NCI-H1436 (cell line): ENCODE measurements at regions not wholly inside any gene's neighbourhood (a gene's known extent, or its start where the extent isn't known, plus 50 kb on each side); places are given as distances from the start of the nearest gene placed in this dataset.
"Not testable (repeated sequence)": the region's sequence is repeated elsewhere in the genome, so short reads cannot be mapped to it uniquely, and the experiment has no call there.

ENCODE experiments used
- DNase-seq: peaks from one replicate; lab custom pipeline; 2025; lab: John Stamatoyannopoulos, UW

GRCh38 chr9:22170556-22170955, 161.5 kb upstream of the CDKN2B start:
- no peak for DNase-seq

- no peak for DNase-seq
Measured at GRCh38 chr9:22170990-22171670, 162.0 kb upstream of the CDKN2B start.

GRCh38 chr9:22171691-22172090, 162.6 kb upstream of the CDKN2B start:
- no peak for DNase-seq

- DNase-seq: no peak
Measured at GRCh38 chr9:22173908-22174307, 164.8 kb upstream of the CDKN2B start.

DNA sequence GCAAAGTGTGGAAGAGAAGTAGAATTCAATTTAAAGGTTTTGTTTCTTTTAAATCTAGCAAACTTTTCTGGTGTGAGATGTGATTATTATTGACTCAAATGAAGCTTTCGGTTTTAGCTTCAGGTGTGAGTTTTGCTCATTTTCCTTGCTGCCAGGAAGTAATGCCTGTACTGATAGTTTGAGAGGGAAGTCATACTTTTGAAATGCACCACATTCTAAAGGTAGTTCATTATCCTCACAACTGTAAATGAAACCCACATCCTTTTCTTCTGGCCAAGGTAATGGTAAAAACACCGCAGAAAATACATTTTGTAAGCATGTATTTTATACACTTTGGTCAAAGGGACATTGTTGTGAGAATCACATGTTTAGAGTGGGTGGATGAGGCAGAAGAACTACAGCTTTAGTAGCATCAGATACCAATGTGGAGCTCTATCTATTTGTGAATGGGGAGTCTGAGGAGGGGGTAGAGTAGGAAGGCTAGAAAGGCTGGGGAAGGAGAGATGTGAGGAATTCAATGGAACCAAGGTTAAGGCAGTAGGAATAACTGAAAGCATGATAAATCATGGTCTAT, 167.0 kb upstream of the CDKN2B start:
- DNase-seq: no peak

DNA sequence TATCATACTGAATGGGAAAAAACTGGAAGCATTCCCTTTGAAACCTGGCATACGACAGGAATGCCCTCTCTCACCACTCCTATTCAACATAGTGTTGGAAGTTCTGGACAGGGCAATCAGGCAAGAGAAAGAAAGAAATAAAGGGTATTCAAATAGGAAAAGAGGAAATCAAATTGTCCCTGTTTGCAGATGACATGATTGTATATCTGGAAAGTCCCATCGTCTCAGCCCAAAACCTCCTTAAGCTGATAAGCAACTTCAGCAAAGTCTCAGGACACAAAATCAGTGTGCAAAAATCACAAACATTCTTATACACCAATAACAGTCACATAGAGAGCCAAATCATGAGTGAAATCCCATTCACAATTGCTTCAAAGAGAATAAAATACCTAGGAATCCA, 171.9 kb upstream of the CDKN2B start:
- DNase-seq: not testable (repeated sequence)

GRCh38 chr9:22189471-22189870, 180.4 kb upstream of the CDKN2B start:
- DNase-seq: no peak

- not testable (repeated sequence) for DNase-seq
Measured at GRCh38 chr9:22197000-22197399, 187.9 kb upstream of the CDKN2B start.

DNA sequence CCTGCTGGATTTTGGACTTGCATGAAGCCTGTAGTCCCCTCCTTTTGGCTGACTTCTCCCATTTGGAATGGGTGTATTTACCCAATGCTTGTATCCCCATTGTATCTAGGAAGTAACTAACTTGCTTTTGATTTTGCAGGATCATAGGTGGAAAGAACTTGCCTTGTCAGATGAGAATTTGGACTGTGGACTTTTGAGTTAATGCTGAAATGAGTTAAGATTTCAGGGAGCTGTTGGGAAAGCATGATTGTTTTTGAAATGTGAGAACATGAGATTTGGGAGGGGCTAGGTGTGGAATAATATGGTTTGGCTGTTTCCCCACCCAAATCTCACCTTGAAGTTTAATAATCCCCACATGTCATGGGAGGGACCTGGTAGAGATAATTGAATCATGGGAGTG, 189.6 kb upstream of the CDKN2B start:
- DNase-seq: no peak

GRCh38 chr9:22201256-22201655, 192.2 kb upstream of the CDKN2B start:
- DNase-seq: no peak

GRCh38 chr9:22203371-22204138, 194.4 kb upstream of the CDKN2B start:
- no peak for DNase-seq

DNA sequence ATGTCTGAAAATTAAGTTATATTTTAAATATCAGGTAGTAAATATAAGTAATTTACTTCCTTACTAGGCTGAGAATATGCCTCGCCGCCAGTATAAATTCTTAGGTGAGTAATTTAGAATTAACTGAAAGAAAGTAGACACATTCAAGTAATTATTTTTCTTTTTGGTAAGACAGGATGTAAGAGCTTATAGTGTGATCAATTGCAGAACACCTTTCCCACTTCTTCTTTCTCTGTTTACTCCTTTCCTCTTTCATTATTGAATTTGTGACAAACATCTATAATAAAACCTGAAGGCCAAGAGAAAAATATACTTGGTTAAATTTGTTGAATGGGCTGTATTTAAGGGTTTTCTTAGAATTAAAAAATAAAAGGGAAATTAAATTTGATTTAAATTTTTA, 195.1 kb upstream of the CDKN2B start:
- no peak for DNase-seq

- no peak for DNase-seq
Measured at GRCh38 chr9:22206833-22207232, 197.7 kb upstream of the CDKN2B start.

DNA sequence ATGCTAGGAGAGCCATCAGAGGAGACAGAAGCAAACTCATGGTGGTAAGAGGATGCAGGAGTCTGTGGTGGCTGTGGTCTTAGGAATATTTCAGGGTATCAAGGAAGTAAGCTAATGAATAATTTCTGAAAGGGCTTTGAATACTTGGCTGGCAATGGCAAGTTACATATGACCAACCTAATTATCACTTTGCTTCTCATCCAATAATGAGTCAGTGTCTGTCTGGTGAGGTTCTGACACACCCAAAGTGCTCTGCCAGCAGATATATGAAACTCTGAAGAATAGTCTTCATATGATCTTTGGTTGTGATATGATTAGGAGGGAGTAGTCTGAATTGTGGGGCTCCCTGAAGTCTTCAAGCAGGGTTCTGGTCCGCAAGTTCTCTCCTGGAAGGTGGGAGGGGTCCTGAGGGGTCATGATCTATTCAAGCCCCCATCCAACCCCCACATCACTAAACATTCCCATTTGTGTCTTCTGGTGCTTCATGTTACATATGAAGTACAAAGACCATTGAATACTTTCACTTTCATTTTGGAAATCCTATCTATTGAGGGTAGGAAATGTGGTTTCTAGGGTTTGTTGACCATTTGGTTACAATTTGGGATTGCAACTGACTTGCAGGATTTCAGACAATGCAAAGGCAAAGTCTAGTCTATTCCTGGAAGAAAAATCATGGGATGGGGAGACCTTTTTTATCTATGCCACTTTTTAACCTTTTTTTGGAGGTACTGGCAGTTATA, 199.9 kb upstream of the CDKN2B start:
- DNase-seq: no peak

GRCh38 chr9:22210262-22210661, 201.2 kb upstream of the CDKN2B start:
- DNase-seq: no peak

GRCh38 chr9:22210936-22211335, 201.8 kb upstream of the CDKN2B start:
- DNase-seq: no peak

GRCh38 chr9:22211588-22212360, 202.7 kb upstream of the CDKN2B start:
- no peak for DNase-seq

GRCh38 chr9:22214021-22214420, 204.9 kb upstream of the CDKN2B start:
- DNase-seq: no peak

DNA sequence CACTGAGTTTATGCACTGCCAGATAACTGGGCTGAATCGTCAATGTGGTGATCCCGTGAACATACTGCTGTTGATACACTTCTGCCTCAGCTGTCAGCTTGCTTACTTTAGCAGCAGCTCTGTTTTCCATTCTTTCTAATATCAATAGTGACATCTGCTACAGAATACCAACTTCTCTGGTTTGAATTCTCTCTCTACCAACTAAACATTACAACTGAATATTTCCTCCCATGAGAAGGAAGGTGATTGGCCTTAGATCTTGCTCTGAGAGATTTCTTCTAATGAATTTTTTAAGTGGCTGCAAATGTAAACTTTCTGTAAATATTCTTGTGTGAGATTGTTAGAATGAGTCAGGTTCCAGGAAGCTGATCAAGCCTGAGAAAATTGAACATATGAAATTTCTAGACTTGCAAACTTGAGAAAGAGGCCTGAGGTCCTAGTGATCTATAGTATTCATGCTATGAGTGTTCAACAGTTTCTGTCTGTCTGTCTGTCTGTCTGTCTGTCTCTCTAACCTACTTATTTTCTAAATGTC, 205.5 kb upstream of the CDKN2B start:
- no peak for DNase-seq

DNA sequence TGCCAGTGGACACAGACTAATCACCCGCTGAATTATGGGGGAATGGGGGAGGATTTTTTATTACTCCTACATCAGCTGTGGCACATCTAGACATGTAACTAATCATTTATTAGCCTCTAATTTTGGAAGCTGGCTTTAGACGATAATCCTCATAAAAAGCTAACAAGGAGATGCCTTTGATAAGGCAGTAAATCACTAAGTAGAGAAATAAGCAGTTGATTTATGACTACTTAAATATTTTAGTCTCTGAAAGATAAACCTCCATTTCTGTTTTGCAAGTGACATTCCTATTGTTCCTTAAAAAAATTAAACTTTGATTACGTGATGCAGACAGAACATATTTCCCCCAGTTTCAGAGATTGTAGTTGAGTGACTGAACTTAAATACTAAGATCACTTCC, 206.4 kb upstream of the CDKN2B start:
- no peak for DNase-seq

DNA sequence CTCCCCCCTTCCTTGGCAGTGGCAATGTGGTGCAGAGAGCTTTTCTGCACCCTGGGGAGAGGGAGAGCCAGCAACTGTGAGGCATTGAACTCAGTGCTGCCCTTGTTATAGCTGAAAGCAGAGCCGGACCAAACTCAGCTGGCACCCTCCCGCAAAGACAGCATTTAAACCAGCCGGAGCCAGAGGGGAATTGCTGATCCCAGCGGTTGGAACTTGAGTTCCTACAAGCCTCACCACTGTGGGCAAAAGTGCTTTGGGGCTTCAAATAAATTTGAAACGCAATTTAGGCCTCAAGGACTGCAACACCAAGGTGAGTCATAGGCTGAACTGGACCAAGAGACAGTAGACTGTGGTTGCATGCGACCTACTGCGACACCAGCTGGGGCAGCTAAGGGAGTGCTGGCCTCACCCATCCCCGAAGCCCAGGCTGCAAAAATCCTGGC, 207.6 kb upstream of the CDKN2B start:
- peak; percentile 17 for DNase-seq

DNA sequence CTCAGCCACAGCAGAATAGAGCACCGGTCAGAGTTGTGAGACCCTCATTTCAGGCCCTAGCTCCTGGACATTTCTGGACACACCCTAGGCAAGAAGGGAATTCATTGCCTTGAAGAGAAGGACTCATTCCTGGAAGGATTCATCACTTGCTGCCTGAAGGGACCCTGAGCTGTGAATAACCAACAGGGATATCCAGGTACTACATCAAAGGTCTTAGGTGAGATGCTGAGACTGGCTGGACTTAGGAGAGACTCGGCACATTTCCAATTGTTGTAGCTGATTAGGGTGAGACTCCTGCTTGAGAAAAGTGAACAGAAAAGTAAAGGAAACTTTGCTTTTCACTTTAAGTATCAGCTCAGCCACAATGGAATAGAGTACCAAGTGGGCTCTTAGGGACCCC, 208.1 kb upstream of the CDKN2B start:
- no peak for DNase-seq
